ENCODE measurements at regions not wholly inside any gene's neighbourhood (a gene's known extent, or its start where the extent isn't known, plus 50 kb on each side); places are given as distances from the start of the nearest gene placed in this dataset.

GRCh38 chr13:82729401-82729800, 1152.9 kb downstream of the SLITRK1 start:
- no peaks in the 10 kb centered on the region for H3K27me3 ChIP-seq
- no peaks in the 10 kb centered on the region for H3K9me3 ChIP-seq (ENCODE audit: low read depth)
- no peak for DNase-seq (ENCODE audit: low spot score)
- no peaks in the 10 kb centered on the region for H3K9me2 ChIP-seq (replicated peaks; ENCODE audit: insufficient read depth)
- WGBS (ENCODE audit: low lambda C conversion rate, missing lambda C conversion rate), result 63% methylated on average over 1 of the region's 1 CpG
- no peaks in the 10 kb centered on the region for H3K79me2 ChIP-seq
- no peak overlapping the region for H2AFZ ChIP-seq
- no peaks in the 10 kb centered on the region for H4K20me1 ChIP-seq (ENCODE audit: insufficient read depth, poor library complexity, severe bottlenecking)
- TF ChIP-seq EZH2 (IDR thresholded peaks at IDR 0.05; ENCODE audit: borderline replicate concordance) (no peak), EZH2phosphoT487 (IDR thresholded peaks at IDR 0.05; ENCODE audit: low read depth, severe bottlenecking, unreplicated experiment) (no peak), CTCF (IDR thresholded peaks at IDR 0.05; ENCODE audit: poor library complexity) (no peak)
- no peak overlapping the region for H3K4me3 ChIP-seq
- no peaks in the 10 kb centered on the region for H3K36me3 ChIP-seq (replicated peaks; ENCODE audit: insufficient read depth, low read depth)
- H3K4me2 ChIP-seq, result no peak overlapping the region
- H3K27ac ChIP-seq, result no peak overlapping the region
- no peaks in the 10 kb centered on the region for H3K4me1 ChIP-seq (ENCODE audit: insufficient read depth)

GRCh38 chr13:82720986-82721385, 1161.3 kb downstream of the SLITRK1 start:
- Histone ChIP-seq H3K9me3 (ENCODE audit: low read depth) (no peaks in the 10 kb centered on the region), H3K27me3 (no peaks in the 10 kb centered on the region), H3K36me3 (replicated peaks; ENCODE audit: insufficient read depth, low read depth) (no peaks in the 10 kb centered on the region), H3K4me1 (ENCODE audit: insufficient read depth) (no peaks in the 10 kb centered on the region), H3K4me3 (no peak overlapping the region), H3K4me2 (no peak overlapping the region), H2AFZ (no peak overlapping the region), H3K79me2 (no peaks in the 10 kb centered on the region), H3K9me2 (replicated peaks; ENCODE audit: insufficient read depth) (no peaks in the 10 kb centered on the region), H3K27ac (no peak overlapping the region), H4K20me1 (ENCODE audit: insufficient read depth, poor library complexity, severe bottlenecking) (no peaks in the 10 kb centered on the region)
- DNase-seq (ENCODE audit: low spot score), result no peak
- 63% methylated on average over 2 of the region's 2 CpGs for WGBS (ENCODE audit: low lambda C conversion rate, missing lambda C conversion rate)
- TF ChIP-seq EZH2 (IDR thresholded peaks at IDR 0.05; ENCODE audit: borderline replicate concordance) (no peak), EZH2phosphoT487 (IDR thresholded peaks at IDR 0.05; ENCODE audit: low read depth, severe bottlenecking, unreplicated experiment) (no peak), CTCF (IDR thresholded peaks at IDR 0.05; ENCODE audit: poor library complexity) (no peak)

GRCh38 chr13:82719987-82720386, 1162.3 kb downstream of the SLITRK1 start:
- no peak overlapping the region for H3K4me2 ChIP-seq
- no peaks in the 10 kb centered on the region for H3K36me3 ChIP-seq (replicated peaks; ENCODE audit: insufficient read depth, low read depth)
- H3K4me1 ChIP-seq (ENCODE audit: insufficient read depth), result no peaks in the 10 kb centered on the region
- DNase-seq (ENCODE audit: low spot score), result no peak
- H3K27me3 ChIP-seq, result no peaks in the 10 kb centered on the region
- WGBS (ENCODE audit: low lambda C conversion rate, missing lambda C conversion rate), result 93% methylated on average over 1 of the region's 1 CpG
- no peak overlapping the region for H2AFZ ChIP-seq
- no peaks in the 10 kb centered on the region for H3K9me3 ChIP-seq (ENCODE audit: low read depth)
- no peak for TF ChIP-seq CTCF (IDR thresholded peaks at IDR 0.05; ENCODE audit: poor library complexity)
- no peak for TF ChIP-seq EZH2 (IDR thresholded peaks at IDR 0.05; ENCODE audit: borderline replicate concordance)
- no peaks in the 10 kb centered on the region for H3K79me2 ChIP-seq
- H4K20me1 ChIP-seq (ENCODE audit: insufficient read depth, poor library complexity, severe bottlenecking), result no peaks in the 10 kb centered on the region
- H3K27ac ChIP-seq, result no peak overlapping the region
- H3K9me2 ChIP-seq (replicated peaks; ENCODE audit: insufficient read depth), result no peaks in the 10 kb centered on the region
- no peak overlapping the region for H3K4me3 ChIP-seq

GRCh38 chr13:82717249-82717648, 1165.0 kb downstream of the SLITRK1 start:
- H3K4me1 ChIP-seq (ENCODE audit: insufficient read depth), result no peaks in the 10 kb centered on the region
- H3K4me3 ChIP-seq, result no peak overlapping the region
- DNase-seq (ENCODE audit: low spot score), result no peak
- no peaks in the 10 kb centered on the region for H3K9me3 ChIP-seq (ENCODE audit: low read depth)
- H3K27me3 ChIP-seq, result no peaks in the 10 kb centered on the region
- 89% methylated on average over 2 of the region's 2 CpGs for whole genome bisulfite sequencing (ENCODE audit: low lambda C conversion rate, missing lambda C conversion rate)
- no peak overlapping the region for H3K4me2 ChIP-seq
- no peaks in the 10 kb centered on the region for H3K36me3 ChIP-seq (replicated peaks; ENCODE audit: insufficient read depth, low read depth)
- no peak for TF ChIP-seq EZH2phosphoT487 (IDR thresholded peaks at IDR 0.05; ENCODE audit: low read depth, severe bottlenecking, unreplicated experiment)
- TF ChIP-seq EZH2 (IDR thresholded peaks at IDR 0.05; ENCODE audit: borderline replicate concordance), result no peak
- no peak for TF ChIP-seq CTCF (IDR thresholded peaks at IDR 0.05; ENCODE audit: poor library complexity)
- no peaks in the 10 kb centered on the region for H3K9me2 ChIP-seq (replicated peaks; ENCODE audit: insufficient read depth)
- H4K20me1 ChIP-seq (ENCODE audit: insufficient read depth, poor library complexity, severe bottlenecking), result no peaks in the 10 kb centered on the region
- H2AFZ ChIP-seq, result no peak overlapping the region
- H3K27ac ChIP-seq, result no peak overlapping the region
- H3K79me2 ChIP-seq, result no peaks in the 10 kb centered on the region

Data from hepatocyte (in vitro differentiated cells).